Right atrium auricular region (tissue), 2 donors: ENCODE measurements at regions not wholly inside any gene's neighbourhood (a gene's known extent, or its start where the extent isn't known, plus 50 kb on each side); places are given as distances from the start of the nearest gene placed in this dataset.

ENCODE experiments used
- DNase-seq: peaks from one replicate; pipeline ENCODE4 v3.0.0-alpha.2; 2019; ENCODE audit warnings: low spot score
- H3K27ac ChIP-seq, 2 donors: fragments of 200-600 bp; sonication (generic); 1 replicate in 1 of 2; 2 replicates in 1 of 2; pipeline ENCODE4 v1.5.1; 2016 to 2019
- H3K27me3 ChIP-seq, 2 donors: fragments of 200-600 bp; sonication (generic); one replicate each; pipeline versions ENCODE4 v1.5.1 to v1.6.0; 2017 to 2019
- H3K36me3 ChIP-seq: fragments of 200-600 bp; sonication (generic); one replicate; pipeline ENCODE4 v1.5.1; 2016
- H3K4me1 ChIP-seq, 2 donors: fragments of 200-600 bp; sonication (generic); one replicate each; pipeline versions ENCODE4 v1.5.1 to v1.6.0; 2017 to 2019
- H3K4me3 ChIP-seq, 2 donors: fragments of 200-600 bp; sonication (generic); 1 replicate in 1 of 2; 2 replicates in 1 of 2; pipeline ENCODE4 v1.5.1; 2017 to 2019; ENCODE audit warnings: mild to moderate bottlenecking in 1 of 2, moderate library complexity in 1 of 2
- H3K9me3 ChIP-seq, 2 donors: fragments of 200-600 bp; sonication (generic); one replicate each; pipeline ENCODE4 v1.5.1; 2019
- TF ChIP-seq, protein P1 (sequence below), 2 donors: fragments of 200-600 bp; sonication (generic); IDR thresholded peaks; one replicate each; pipeline ENCODE4 v1.5.1; 2019; ENCODE audit warnings: antibody characterized with exemption in 2 of 2

- H3K36me3 ChIP-seq = no peaks in the 10 kb centered on the region
- no peak for DNase-seq
- TF ChIP-seq, protein P1, sequence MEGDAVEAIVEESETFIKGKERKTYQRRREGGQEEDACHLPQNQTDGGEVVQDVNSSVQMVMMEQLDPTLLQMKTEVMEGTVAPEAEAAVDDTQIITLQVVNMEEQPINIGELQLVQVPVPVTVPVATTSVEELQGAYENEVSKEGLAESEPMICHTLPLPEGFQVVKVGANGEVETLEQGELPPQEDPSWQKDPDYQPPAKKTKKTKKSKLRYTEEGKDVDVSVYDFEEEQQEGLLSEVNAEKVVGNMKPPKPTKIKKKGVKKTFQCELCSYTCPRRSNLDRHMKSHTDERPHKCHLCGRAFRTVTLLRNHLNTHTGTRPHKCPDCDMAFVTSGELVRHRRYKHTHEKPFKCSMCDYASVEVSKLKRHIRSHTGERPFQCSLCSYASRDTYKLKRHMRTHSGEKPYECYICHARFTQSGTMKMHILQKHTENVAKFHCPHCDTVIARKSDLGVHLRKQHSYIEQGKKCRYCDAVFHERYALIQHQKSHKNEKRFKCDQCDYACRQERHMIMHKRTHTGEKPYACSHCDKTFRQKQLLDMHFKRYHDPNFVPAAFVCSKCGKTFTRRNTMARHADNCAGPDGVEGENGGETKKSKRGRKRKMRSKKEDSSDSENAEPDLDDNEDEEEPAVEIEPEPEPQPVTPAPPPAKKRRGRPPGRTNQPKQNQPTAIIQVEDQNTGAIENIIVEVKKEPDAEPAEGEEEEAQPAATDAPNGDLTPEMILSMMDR (IDR thresholded peaks at IDR 0.05) = no peak
- H3K27ac ChIP-seq = no peak overlapping the region
- no peaks in the 10 kb centered on the region for H3K9me3 ChIP-seq
- H3K4me3 ChIP-seq = no peak overlapping the region
- no peaks in the 10 kb centered on the region for H3K4me1 ChIP-seq
- H3K27me3 ChIP-seq = no peaks in the 10 kb centered on the region
Observed at GRCh38 chr3:159244933-159245332, 443.1 kb downstream of the MFSD1 start.

- Histone ChIP-seq H3K27me3 (no peaks in the 10 kb centered on the region), H3K36me3 (no peaks in the 10 kb centered on the region), H3K4me3 (no peak overlapping the region), H3K27ac (no peak overlapping the region), H3K9me3 (no peaks in the 10 kb centered on the region), H3K4me1 (no peaks in the 10 kb centered on the region)
- TF ChIP-seq, protein P1 (IDR thresholded peaks at IDR 0.05) = no peak
- DNase-seq = no peak
Observed at GRCh38 chr3:159245871-159246270, 444.0 kb downstream of the MFSD1 start.

GRCh38 chr3:159246385-159246784 lies 444.5 kb downstream of the MFSD1 start:
- H3K27ac ChIP-seq = no peak overlapping the region
- no peak overlapping the region for H3K4me3 ChIP-seq
- DNase-seq = no peak
- no peaks in the 10 kb centered on the region for H3K9me3 ChIP-seq
- TF ChIP-seq, protein P1 (IDR thresholded peaks at IDR 0.05) = no peak
- H3K27me3 ChIP-seq = no peaks in the 10 kb centered on the region
- no peaks in the 10 kb centered on the region for H3K36me3 ChIP-seq
- no peaks in the 10 kb centered on the region for H3K4me1 ChIP-seq

DNA sequence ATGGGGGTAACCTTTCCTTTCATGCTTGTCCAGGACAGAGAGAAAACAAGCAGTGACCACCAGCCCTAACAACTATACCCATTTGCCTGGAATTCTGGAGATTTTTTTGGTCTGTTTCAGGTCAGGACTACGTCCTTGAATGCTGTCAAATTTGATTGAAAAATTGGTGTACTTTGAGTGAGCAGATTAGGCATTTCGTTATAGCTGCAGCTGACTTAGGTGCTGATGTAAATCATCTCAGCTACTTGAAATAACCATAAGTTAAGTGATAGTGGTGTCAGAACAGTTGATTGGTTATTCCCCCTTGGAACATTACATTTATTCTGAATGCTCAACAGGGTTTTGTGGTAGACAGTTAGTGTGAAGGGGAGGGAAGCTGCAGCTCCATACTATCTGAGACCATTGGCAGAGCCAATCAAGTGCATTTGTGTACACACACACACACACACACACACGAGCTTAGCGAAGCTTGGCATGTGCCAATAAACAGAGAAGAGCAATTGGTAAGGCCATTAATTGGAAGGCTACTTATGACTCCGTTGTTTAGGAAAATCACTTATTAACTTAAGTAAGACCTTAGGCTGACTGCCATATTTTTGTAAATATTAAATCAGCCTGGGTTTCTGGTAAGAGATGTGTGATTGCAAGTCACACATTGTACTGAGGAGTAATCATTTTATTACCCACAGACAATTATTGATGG lies 447.8 kb downstream of the MFSD1 start:
- Histone ChIP-seq H3K9me3 (peaks cover 0 to 17% of the 10 kb centered on the region in 2 donors), H3K27me3 (no peaks in the 10 kb centered on the region), H3K4me3 (no peak overlapping the region), H3K27ac (no peak overlapping the region), H3K36me3 (no peaks in the 10 kb centered on the region), H3K4me1 (no peaks in the 10 kb centered on the region)
- no peak for DNase-seq
- TF ChIP-seq, protein P1 (IDR thresholded peaks at IDR 0.05) = no peak

DNA sequence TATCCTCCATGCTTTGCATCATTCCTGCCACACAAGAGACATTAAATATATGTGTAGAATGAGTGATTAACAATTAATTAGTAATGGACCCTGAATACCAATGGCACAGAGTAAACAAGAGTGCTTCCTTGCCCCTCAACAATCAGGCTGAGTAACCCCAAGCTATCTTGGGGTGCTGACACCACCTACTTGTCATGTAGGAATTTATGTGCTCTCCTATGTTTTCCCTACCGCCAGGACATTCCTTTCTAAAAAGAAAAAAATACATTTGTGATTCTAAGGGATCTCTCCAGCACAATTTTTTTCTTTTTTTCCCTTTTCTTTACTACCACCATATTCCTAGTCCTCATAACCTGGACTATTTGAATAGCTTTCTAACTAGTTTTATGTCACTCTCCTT lies 449.1 kb downstream of the MFSD1 start:
- TF ChIP-seq, protein P1 (IDR thresholded peaks at IDR 0.05) = no peak
- no peaks in the 10 kb centered on the region for H3K4me1 ChIP-seq
- H3K27ac ChIP-seq = no peak overlapping the region
- no peaks in the 10 kb centered on the region for H3K27me3 ChIP-seq
- H3K9me3 ChIP-seq = peaks cover 0 to 17% of the 10 kb centered on the region in 2 donors
- H3K36me3 ChIP-seq = no peaks in the 10 kb centered on the region
- no peak overlapping the region for H3K4me3 ChIP-seq
- DNase-seq = no peak

DNA sequence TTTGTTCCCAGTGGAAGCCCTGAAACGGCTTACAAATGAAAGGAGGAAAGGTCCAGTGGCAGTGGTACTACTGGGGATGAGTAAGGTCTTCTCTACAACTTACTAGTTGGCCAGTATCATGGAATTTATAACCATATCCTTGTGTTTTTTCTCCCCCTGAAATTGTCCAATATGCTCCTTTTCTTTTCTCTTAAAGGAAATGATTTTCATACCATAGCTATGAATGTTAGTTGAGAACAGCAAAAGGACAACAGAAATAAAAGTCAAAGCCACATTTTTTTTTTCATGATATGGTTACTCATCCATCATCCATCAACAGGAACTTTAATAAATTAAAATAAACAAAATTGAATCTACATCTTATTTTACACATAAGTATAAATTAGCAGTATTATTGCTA lies 450.4 kb downstream of the MFSD1 start:
- H3K4me1 ChIP-seq = no peaks in the 10 kb centered on the region
- H3K4me3 ChIP-seq = no peak overlapping the region
- no peak for DNase-seq
- H3K36me3 ChIP-seq = no peaks in the 10 kb centered on the region
- peaks cover 0 to 17% of the 10 kb centered on the region in 2 donors for H3K9me3 ChIP-seq
- no peak overlapping the region for H3K27ac ChIP-seq
- TF ChIP-seq, protein P1 (IDR thresholded peaks at IDR 0.05) = no peak
- H3K27me3 ChIP-seq = no peaks in the 10 kb centered on the region
